ENCODE measurements at regions not wholly inside any gene's neighbourhood (a gene's known extent, or its start where the extent isn't known, plus 50 kb on each side); places are given as distances from the start of the nearest gene placed in this dataset.
"Not testable (repeated sequence)": the region's sequence is repeated elsewhere in the genome, so short reads cannot be mapped to it uniquely, and the experiment has no call there.

GRCh38 chr17:21511363-21512195, 135.4 kb downstream of the KCNJ12 start:
- TF ChIP-seq POLR2AphosphoS5 (IDR thresholded peaks at IDR 0.05) = no peak
- no peak for TF ChIP-seq EP300 (IDR thresholded peaks at IDR 0.05)
- no peak for TF ChIP-seq POLR2A (IDR thresholded peaks at IDR 0.05)
- TF ChIP-seq, protein P1, sequence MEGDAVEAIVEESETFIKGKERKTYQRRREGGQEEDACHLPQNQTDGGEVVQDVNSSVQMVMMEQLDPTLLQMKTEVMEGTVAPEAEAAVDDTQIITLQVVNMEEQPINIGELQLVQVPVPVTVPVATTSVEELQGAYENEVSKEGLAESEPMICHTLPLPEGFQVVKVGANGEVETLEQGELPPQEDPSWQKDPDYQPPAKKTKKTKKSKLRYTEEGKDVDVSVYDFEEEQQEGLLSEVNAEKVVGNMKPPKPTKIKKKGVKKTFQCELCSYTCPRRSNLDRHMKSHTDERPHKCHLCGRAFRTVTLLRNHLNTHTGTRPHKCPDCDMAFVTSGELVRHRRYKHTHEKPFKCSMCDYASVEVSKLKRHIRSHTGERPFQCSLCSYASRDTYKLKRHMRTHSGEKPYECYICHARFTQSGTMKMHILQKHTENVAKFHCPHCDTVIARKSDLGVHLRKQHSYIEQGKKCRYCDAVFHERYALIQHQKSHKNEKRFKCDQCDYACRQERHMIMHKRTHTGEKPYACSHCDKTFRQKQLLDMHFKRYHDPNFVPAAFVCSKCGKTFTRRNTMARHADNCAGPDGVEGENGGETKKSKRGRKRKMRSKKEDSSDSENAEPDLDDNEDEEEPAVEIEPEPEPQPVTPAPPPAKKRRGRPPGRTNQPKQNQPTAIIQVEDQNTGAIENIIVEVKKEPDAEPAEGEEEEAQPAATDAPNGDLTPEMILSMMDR (IDR thresholded peaks at IDR 0.05) = peak in 5 of 7 experiments; percentile 27 to 84 (median 65)
- Histone ChIP-seq H3K9me3 (no peaks in the 10 kb centered on the region), H3K4me1 (peaks cover 0 to 24% (median 20%) of the 10 kb centered on the region in 4 donors), H3K36me3 (no peaks in the 10 kb centered on the region), H3K27me3 (peaks cover 0 to 6% (median 0%) of the 10 kb centered on the region in 3 donors), H3K27ac (peak overlapping the region in 4 of 5 donors; percentile 22 to 81 (median 50)), H3K4me3 (peak overlapping the region; percentile 51 to 58 (median 52))
- intact Hi-C loops (cut with DNase I; ENCODE audit: low total_unique reads) = no loop called here
- DNase-seq = peak; percentile 86 to 94
- WGBS, 5 donors = 4 to 7% (median 6%) methylated on average over 47 to 78 of the region's 78 CpGs

DNA sequence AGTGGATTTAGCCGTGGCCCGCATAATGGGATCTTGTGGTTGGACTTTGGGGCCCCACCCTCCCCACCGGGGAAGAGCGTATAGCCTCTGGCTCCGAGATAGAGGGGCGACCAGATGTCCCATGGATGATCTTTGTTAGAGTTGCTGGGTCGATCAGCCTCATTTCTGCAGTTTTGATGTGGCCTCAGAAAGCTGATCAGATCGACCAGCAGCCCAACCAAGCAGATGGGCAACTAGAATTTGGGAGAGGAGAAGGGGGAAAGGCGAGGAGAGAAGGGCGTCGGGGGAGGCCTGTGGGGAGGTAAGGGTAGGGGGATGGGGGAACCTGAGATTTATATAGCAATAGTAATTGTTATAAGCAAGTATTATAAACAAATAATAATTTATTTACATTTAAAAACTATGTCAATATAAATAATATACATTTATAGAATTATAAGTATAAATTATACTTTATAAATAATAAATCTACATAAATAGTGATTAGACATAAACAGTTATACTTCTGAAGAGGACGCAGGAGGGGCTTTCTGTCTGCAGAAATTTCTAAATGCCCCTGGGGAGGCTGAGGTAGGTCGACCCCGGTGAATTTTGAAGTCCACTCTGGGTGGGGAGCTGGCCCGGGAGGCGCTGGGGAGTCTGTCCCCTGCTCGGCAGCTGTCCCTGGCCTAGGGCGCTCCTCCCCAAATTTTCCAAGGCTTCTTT, 136.3 kb downstream of the KCNJ12 start:
- peak overlapping the region in 1 of 5 donors; percentile 81 for H3K27ac ChIP-seq
- no peak for TF ChIP-seq POLR2AphosphoS5 (IDR thresholded peaks at IDR 0.05)
- no peak for TF ChIP-seq POLR2A (IDR thresholded peaks at IDR 0.05)
- no peak for TF ChIP-seq EP300 (IDR thresholded peaks at IDR 0.05)
- TF ChIP-seq, protein P1 (IDR thresholded peaks at IDR 0.05) = no peak
- no peak for DNase-seq
- peaks cover 0 to 5% (median 0%) of the 10 kb centered on the region in 3 donors for H3K27me3 ChIP-seq
- WGBS, 5 donors = 48 to 65% (median 57%) methylated on average over 14 to 18 of the region's 18 CpGs
- intact Hi-C loops (cut with DNase I; ENCODE audit: low total_unique reads) = no loop called here
- H3K4me3 ChIP-seq = peak overlapping the region in 2 of 4 donors; percentile 4 to 32
- H3K4me1 ChIP-seq = peaks cover 0 to 26% (median 20%) of the 10 kb centered on the region in 4 donors
- H3K36me3 ChIP-seq = no peaks in the 10 kb centered on the region
- H3K9me3 ChIP-seq = no peaks in the 10 kb centered on the region

- Histone ChIP-seq H3K27ac (no peak overlapping the region), H3K36me3 (no peaks in the 10 kb centered on the region), H3K4me1 (peaks cover 0 to 32% (median 23%) of the 10 kb centered on the region in 4 donors), H3K4me3 (peak overlapping the region in 2 of 4 donors; percentile 4 to 32), H3K27me3 (peaks cover 0 to 5% (median 0%) of the 10 kb centered on the region in 3 donors), H3K9me3 (no peaks in the 10 kb centered on the region)
- WGBS, 5 donors = 3 to 4% (median 4%) methylated on average over 19 to 24 of the region's 24 CpGs
- TF ChIP-seq POLR2AphosphoS5 (IDR thresholded peaks at IDR 0.05) = peak in 1 of 3 donors; percentile 45
- TF ChIP-seq, protein P1 (IDR thresholded peaks at IDR 0.05) = peak in 5 of 7 experiments; percentile 46 to 89 (median 69)
- no peak for TF ChIP-seq EP300 (IDR thresholded peaks at IDR 0.05)
- no peak for TF ChIP-seq POLR2A (IDR thresholded peaks at IDR 0.05)
- intact Hi-C loops (cut with DNase I; ENCODE audit: low total_unique reads) = no loop called here
- peak; percentile 83 to 93 for DNase-seq
Measured at GRCh38 chr17:21513012-21513570, 136.9 kb downstream of the KCNJ12 start.

- H3K27me3 ChIP-seq; H3K9me3 ChIP-seq; H3K27ac ChIP-seq; H3K36me3 ChIP-seq; intact Hi-C loops (cut with DNase I; ENCODE audit: low total_unique reads); DNase-seq; H3K4me3 ChIP-seq: not testable (repeated sequence)
- 85 to 96% (median 94%) methylated on average over 1 of the region's 1 CpG for WGBS, 5 donors
- H3K4me1 ChIP-seq = peaks cover 0 to 37% (median 26%) of the 10 kb centered on the region in 4 donors
Measured at GRCh38 chr17:21514567-21514966, 138.4 kb downstream of the KCNJ12 start.

All from stomach (tissue), 8 donors.